Glutamatergic neuron (in vitro differentiated cells): ENCODE measurements at regions not wholly inside any gene's neighbourhood (a gene's known extent, or its start where the extent isn't known, plus 50 kb on each side); places are given as distances from the start of the nearest gene placed in this dataset.
"Not testable (repeated sequence)": the region's sequence is repeated elsewhere in the genome, so short reads cannot be mapped to it uniquely, and the experiment has no call there.

ENCODE experiments used
- DNase-seq: peaks from one replicate; pipeline ENCODE4 v3.0.0; 2022
- H3K27ac Mint-ChIP-seq: one replicate; pipeline ENCODE4 v1.8.0; 2020; ENCODE audit warnings: mild to moderate bottlenecking, mixed read lengths, inconsistent platforms; ENCODE audit not compliant: unreplicated experiment
- H3K27me3 Mint-ChIP-seq: one replicate; pipeline ENCODE4 v1.8.0; 2020; ENCODE audit warnings: mild to moderate bottlenecking, moderate library complexity, mixed read lengths, inconsistent platforms; ENCODE audit not compliant: unreplicated experiment
- H3K36me3 Mint-ChIP-seq: one replicate; pipeline ENCODE4 v1.8.0; 2020; ENCODE audit warnings: mild to moderate bottlenecking, mixed read lengths, inconsistent platforms; ENCODE audit not compliant: unreplicated experiment
- H3K4me1 Mint-ChIP-seq: one replicate; pipeline ENCODE4 v1.8.0; 2020; ENCODE audit warnings: mild to moderate bottlenecking, low read depth, mixed read lengths, inconsistent platforms; ENCODE audit not compliant: unreplicated experiment
- H3K4me3 Mint-ChIP-seq: one replicate; pipeline ENCODE4 v1.8.0; 2020; ENCODE audit warnings: mild to moderate bottlenecking, mixed read lengths, inconsistent platforms; ENCODE audit not compliant: unreplicated experiment
- H3K9me3 Mint-ChIP-seq: one replicate; pipeline ENCODE4 v1.8.0; 2020; ENCODE audit warnings: mild to moderate bottlenecking, moderate library complexity, mixed read lengths, inconsistent platforms; ENCODE audit not compliant: unreplicated experiment
- TF ChIP-seq, protein P1 (sequence below): fragments of 200-600 bp; sonication (generic); IDR thresholded peaks from one replicate; pipeline ENCODE4 v1.5.0; 2021; ENCODE audit not compliant: partially characterized antibody, unreplicated experiment

DNA sequence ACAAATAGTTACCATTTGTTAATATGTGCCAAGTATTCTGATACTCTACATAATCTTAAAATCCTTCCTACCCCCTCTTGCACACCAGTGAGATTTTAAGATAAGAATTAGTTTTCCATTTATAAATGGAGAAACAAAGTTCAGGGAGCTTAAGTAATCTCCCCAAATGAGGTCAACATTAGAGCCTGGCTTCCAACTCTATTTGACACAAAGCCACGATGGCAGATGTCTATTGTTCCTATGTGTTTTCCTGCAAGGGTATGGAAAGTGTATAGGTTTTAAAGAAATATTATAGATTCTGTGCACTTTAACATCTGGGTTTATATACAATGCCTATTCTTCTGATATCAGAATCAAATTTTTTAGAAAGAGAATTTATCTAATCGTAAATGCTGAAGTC is 143.9 kb upstream of the SEMA3C start:
- H3K36me3 Mint-ChIP-seq: no peaks in the 10 kb centered on the region
- no peaks in the 10 kb centered on the region for H3K27me3 Mint-ChIP-seq
- TF ChIP-seq, protein P1, sequence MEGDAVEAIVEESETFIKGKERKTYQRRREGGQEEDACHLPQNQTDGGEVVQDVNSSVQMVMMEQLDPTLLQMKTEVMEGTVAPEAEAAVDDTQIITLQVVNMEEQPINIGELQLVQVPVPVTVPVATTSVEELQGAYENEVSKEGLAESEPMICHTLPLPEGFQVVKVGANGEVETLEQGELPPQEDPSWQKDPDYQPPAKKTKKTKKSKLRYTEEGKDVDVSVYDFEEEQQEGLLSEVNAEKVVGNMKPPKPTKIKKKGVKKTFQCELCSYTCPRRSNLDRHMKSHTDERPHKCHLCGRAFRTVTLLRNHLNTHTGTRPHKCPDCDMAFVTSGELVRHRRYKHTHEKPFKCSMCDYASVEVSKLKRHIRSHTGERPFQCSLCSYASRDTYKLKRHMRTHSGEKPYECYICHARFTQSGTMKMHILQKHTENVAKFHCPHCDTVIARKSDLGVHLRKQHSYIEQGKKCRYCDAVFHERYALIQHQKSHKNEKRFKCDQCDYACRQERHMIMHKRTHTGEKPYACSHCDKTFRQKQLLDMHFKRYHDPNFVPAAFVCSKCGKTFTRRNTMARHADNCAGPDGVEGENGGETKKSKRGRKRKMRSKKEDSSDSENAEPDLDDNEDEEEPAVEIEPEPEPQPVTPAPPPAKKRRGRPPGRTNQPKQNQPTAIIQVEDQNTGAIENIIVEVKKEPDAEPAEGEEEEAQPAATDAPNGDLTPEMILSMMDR: no peak
- DNase-seq: no peak
- H3K27ac Mint-ChIP-seq: no peak overlapping the region
- H3K4me1 Mint-ChIP-seq: peaks cover 14% of the 10 kb centered on the region
- no peak overlapping the region for H3K4me3 Mint-ChIP-seq
- H3K9me3 Mint-ChIP-seq: no peaks in the 10 kb centered on the region

- not testable (repeated sequence) for H3K9me3 Mint-ChIP-seq, H3K36me3 Mint-ChIP-seq, DNase-seq, H3K4me3 Mint-ChIP-seq, H3K27me3 Mint-ChIP-seq, H3K27ac Mint-ChIP-seq, H3K4me1 Mint-ChIP-seq
These were observed 138.6 kb upstream of the SEMA3C start for GRCh38 chr7:81057469-81057868.

DNA sequence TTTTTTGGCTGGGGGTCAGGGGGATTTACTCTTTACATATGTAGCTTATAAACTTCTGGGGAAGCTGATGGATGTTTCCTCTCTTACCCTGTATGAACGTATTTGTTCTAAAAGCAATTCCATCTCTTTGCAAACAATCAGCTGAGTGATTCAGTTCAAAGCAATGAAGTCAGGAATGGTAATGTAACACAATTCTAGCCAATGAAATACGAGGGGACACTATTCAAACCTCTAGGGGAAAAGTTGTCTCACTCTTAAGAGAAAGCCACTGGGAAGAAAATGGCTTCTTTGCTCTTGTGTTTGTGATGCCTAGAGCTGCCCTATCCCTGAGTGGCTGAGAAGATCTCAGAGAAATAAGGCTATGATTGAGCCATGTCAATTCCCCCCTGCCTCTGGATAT is 134.8 kb upstream of the SEMA3C start:
- Mint-ChIP-seq H3K9me3 (peaks cover 2% of the 10 kb centered on the region), H3K4me3 (no peak overlapping the region), H3K27ac (no peak overlapping the region), H3K27me3 (no peaks in the 10 kb centered on the region), H3K4me1 (no peaks in the 10 kb centered on the region), H3K36me3 (peaks cover 9% of the 10 kb centered on the region)
- no peak for DNase-seq
- TF ChIP-seq, protein P1: no peak

DNA sequence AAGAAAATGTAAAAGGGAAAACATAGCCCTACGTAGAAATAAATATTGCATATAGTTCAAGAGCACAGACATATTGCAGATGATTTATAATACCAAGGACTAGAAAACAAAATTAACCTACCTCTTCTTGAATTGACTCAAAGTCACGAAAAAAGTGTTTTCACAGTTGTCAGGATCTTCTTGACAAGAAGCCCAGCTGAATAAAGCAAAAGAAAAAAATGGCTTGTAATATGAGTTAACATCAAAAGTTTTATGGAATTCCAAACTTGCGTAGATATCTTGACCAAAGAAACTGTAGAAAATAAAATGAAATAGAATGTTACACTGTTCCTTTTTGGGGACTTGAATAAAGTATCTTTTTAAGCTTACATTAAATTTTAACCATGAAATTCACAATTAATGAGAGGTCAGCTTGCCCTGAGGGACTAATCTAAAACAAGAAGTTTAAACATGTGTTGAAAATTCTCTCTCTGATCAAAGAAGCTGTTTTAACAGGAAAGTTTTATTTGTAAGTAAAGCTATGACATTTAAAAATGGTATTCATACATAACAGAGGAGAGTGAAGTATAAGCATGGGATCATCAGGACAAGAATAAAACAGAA is 133.1 kb upstream of the SEMA3C start:
- Mint-ChIP-seq H3K9me3 (peaks cover 2% of the 10 kb centered on the region), H3K36me3 (peaks cover 21% of the 10 kb centered on the region), H3K27ac (no peak overlapping the region), H3K4me3 (no peak overlapping the region), H3K27me3 (no peaks in the 10 kb centered on the region), H3K4me1 (no peaks in the 10 kb centered on the region)
- DNase-seq: no peak
- TF ChIP-seq, protein P1: no peak

DNA sequence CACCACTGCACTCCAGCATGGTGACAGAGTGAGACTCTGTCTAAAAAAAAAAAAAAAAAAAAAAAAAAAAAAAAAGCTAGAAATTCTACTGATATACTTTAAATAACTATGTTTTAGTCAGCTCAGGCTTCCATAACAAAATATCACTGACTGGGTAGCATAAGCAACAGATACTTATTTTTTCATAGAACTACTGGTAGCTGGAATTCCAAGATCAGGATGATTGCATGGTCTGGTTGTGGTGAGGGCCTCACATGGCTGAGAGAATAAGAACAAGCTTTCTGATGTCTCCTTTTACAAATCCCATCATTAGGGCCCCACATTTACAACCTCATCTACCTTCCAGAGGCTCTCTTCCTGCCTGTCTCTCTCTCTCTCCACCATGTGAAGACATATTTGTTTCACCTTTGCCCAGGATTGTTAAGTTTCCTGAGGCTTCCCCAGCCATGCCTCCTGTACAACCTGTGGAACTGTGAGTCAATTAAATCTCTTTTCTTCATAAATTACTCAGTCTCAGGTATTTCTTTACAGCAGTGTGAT is 126.7 kb upstream of the SEMA3C start:
- H3K27me3 Mint-ChIP-seq: peaks cover 3% of the 10 kb centered on the region
- TF ChIP-seq, protein P1: no peak
- no peak overlapping the region for H3K27ac Mint-ChIP-seq
- peaks cover 2% of the 10 kb centered on the region for H3K9me3 Mint-ChIP-seq
- peaks cover 41% of the 10 kb centered on the region for H3K36me3 Mint-ChIP-seq
- no peak overlapping the region for H3K4me3 Mint-ChIP-seq
- DNase-seq: no peak
- H3K4me1 Mint-ChIP-seq: no peaks in the 10 kb centered on the region

- not testable (repeated sequence) for H3K4me3 Mint-ChIP-seq, H3K27ac Mint-ChIP-seq, H3K27me3 Mint-ChIP-seq, DNase-seq, H3K4me1 Mint-ChIP-seq, H3K9me3 Mint-ChIP-seq
- peaks cover 27% of the 10 kb centered on the region for H3K36me3 Mint-ChIP-seq
These were observed 123.8 kb upstream of the SEMA3C start for GRCh38 chr7:81042646-81043045.
